HepG2 (cell line): ENCODE measurements at regions not wholly inside any gene's neighbourhood (a gene's known extent, or its start where the extent isn't known, plus 50 kb on each side); places are given as distances from the start of the nearest gene placed in this dataset.

Source experiments
- ATAC-seq: fragments of 200-7000 bp; cut with Tn5 transposase; 3 replicates; pipeline ENCODE4 v1.9.1; 2020; ENCODE audit warnings: mild to moderate bottlenecking, moderate library complexity
- BruUV-seq: library from RNA; stranded (reverse); fragments of 400-500 nt; replicated peaks from 2 replicates; lab custom pipeline; 2021; lab: Mats Ljungman, UMichigan
- CTCF ChIA-PET: fragments of 300-600 bp; formaldehyde crosslinking; extraction: SDS; loops from one replicate; lab custom pipeline; 2021; ENCODE audit warnings: low total read pairs, inconsistent platforms, low intra/inter-chr PET ratio; lab: Yijun Ruan, JAX
- POLR2A ChIA-PET: fragments of 350-600 bp; sonication (Branson Sonifier 250); formaldehyde crosslinking; loops from one replicate; lab custom pipeline; 2020; ENCODE audit warnings: antibody characterized with exemption, inconsistent platforms; lab: Yijun Ruan, JAX
- DNase-seq: peaks from one replicate; pipeline ENCODE4 v3.0.0-alpha.2; 2015; ENCODE audit warnings: low spot score
- FAIRE-seq: peaks from 3 replicates; lab custom pipeline; 2011; peaks lifted over from hg19 to GRCh38; lab: Jason Lieb, UNC
- H2AFZ ChIP-seq: one replicate; pipeline ENCODE4 v1.6.1; 2011; ENCODE audit warnings: low read length, inconsistent platforms
- H3K27ac ChIP-seq: fragments of 300-600 bp; 3 replicates; pipeline ENCODE4 v1.8.0; 2011; ENCODE audit warnings: mixed run types, mild to moderate bottlenecking, mixed read lengths, low read length, inconsistent platforms; ENCODE audit not compliant: insufficient read depth; ENCODE audit errors: extremely low read length
- H3K27me3 ChIP-seq, 2 experiments: fragments of 200-600 bp in 1 of 2; 2 replicates in 1 of 2; 3 replicates in 1 of 2; pipeline versions ENCODE4 v1.6.0 to v1.8.0; 2011; ENCODE audit warnings: low read length in 2 of 2, mild to moderate bottlenecking in 2 of 2, moderate library complexity in 2 of 2, inconsistent platforms in 1 of 2; ENCODE audit not compliant: insufficient read depth in 2 of 2, control insufficient read depth in 1 of 2
- H3K36me3 ChIP-seq, 2 experiments: fragments of 200-600 bp in 1 of 2; replicated peaks in 1 of 2; 2 replicates in 1 of 2; 3 replicates in 1 of 2; pipeline versions ENCODE4 v1.5.1 to v1.8.0; 2011; ENCODE audit warnings: low read length in 2 of 2, inconsistent platforms in 1 of 2; ENCODE audit not compliant: insufficient read depth in 2 of 2, control insufficient read depth in 1 of 2
- H3K4me1 ChIP-seq: 2 replicates; pipeline ENCODE4 v1.5.1; 2012; ENCODE audit warnings: low read length, inconsistent platforms; ENCODE audit not compliant: insufficient read depth
- H3K4me2 ChIP-seq: 2 replicates; pipeline ENCODE4 v1.6.0; 2011; ENCODE audit warnings: low read depth, low read length, inconsistent platforms
- H3K4me3 ChIP-seq, 3 experiments: fragments of 200-600 bp in 1 of 3; sonication (generic), shearing (Covaris generic) in 1 of 3; replicated peaks in 1 of 3; 2 replicates each; pipeline ENCODE4 v1.5.1; 2011 to 2016; ENCODE audit warnings: low read length in 3 of 3, inconsistent platforms in 2 of 3, low read depth in 2 of 3, mild to moderate bottlenecking in 2 of 3, control low read depth in 1 of 3, mixed read lengths in 1 of 3; ENCODE audit not compliant: insufficient read depth in 1 of 3
- H3K79me2 ChIP-seq: one replicate; pipeline ENCODE4 v1.6.1; 2011; ENCODE audit warnings: low read length, inconsistent platforms; ENCODE audit not compliant: insufficient read depth
- H3K9ac ChIP-seq: 2 replicates; pipeline ENCODE4 v1.6.0; 2011; ENCODE audit warnings: mild to moderate bottlenecking, low read depth, low read length, inconsistent platforms; ENCODE audit not compliant: insufficient read depth
- H3K9me3 ChIP-seq: 2 replicates; pipeline ENCODE4 v1.5.1; 2012; ENCODE audit warnings: mild to moderate bottlenecking, low read length
- H4K20me1 ChIP-seq: 2 replicates; pipeline ENCODE4 v1.6.0; 2011; ENCODE audit warnings: inconsistent platforms, mild to moderate bottlenecking, low read length, moderate library complexity; ENCODE audit not compliant: insufficient read depth
- ELF3 ChIP-seq: IDR thresholded peaks from 2 replicates; pipeline ENCODE4 v1.6.1; 2016; ENCODE audit warnings: missing genetic modification reagents, missing compliant biosample characterization
- HCFC1 ChIP-seq: fragments of 150-350 bp; IDR thresholded peaks from 2 replicates; pipeline ENCODE4 v1.6.1; 2014; ENCODE audit warnings: low read depth, low read length
- KAT8 ChIP-seq: IDR thresholded peaks from 2 replicates; pipeline ENCODE4 v1.6.1; 2016; ENCODE audit warnings: missing genetic modification reagents, missing compliant biosample characterization
- MAFF ChIP-seq: IDR thresholded peaks from 2 replicates; pipeline ENCODE4 v1.6.1; 2011; ENCODE audit warnings: low read depth, low read length, improper control_type of control experiment
- MAFK ChIP-seq, 2 experiments: IDR thresholded peaks in 1 of 2; conservative IDR thresholded peaks in 1 of 2; 2 replicates each; pipeline ENCODE4 v1.6.1; 2011; ENCODE audit warnings: improper control_type of control experiment in 2 of 2, low read length in 2 of 2
- MBNL3 ChIP-seq: fragments of 250-450 bp; sonication (Bioruptor Pico); conservative IDR thresholded peaks from 2 replicates; pipeline ENCODE4 v1.8.0; 2022; ENCODE audit warnings: mild to moderate bottlenecking, inconsistent platforms
- MED8 ChIP-seq: sonication (generic); formaldehyde crosslinking; IDR thresholded peaks from 2 replicates; pipeline ENCODE4 v1.8.1; 2023; ENCODE audit warnings: mild to moderate bottlenecking, missing genetic modification reagents; ENCODE audit not compliant: insufficient replicate concordance
- REST ChIP-seq, 2 experiments: IDR thresholded peaks; 2 replicates each; pipeline ENCODE4 v1.6.1; 2011 to 2012; ENCODE audit warnings: low read length in 2 of 2, borderline replicate concordance in 1 of 2, low read depth in 1 of 2, mild to moderate bottlenecking in 1 of 2, moderate library complexity in 1 of 2
- SMC3 ChIP-seq: IDR thresholded peaks from 2 replicates; pipeline ENCODE4 v1.6.1; 2011; ENCODE audit warnings: low read length, improper control_type of control experiment
- SP1 ChIP-seq, 2 experiments: fragments of 450-650 bp in 1 of 2; sonication (generic) in 1 of 2; formaldehyde crosslinking in 1 of 2; IDR thresholded peaks; 2 replicates each; pipeline versions ENCODE4 v1.4.0 to v1.6.1; 2016 to 2020; ENCODE audit warnings: missing genetic modification reagents in 1 of 2
- YY1 ChIP-seq: IDR thresholded peaks from 2 replicates; pipeline ENCODE4 v1.6.1; 2011; ENCODE audit warnings: low read length, low read depth, moderate library complexity, mild to moderate bottlenecking; ENCODE audit not compliant: insufficient read depth, insufficient replicate concordance
- ZNF580 ChIP-seq: IDR thresholded peaks from 2 replicates; pipeline ENCODE4 v1.6.1; 2016; ENCODE audit warnings: low read depth, borderline replicate concordance
- ZNF772 ChIP-seq: sonication (generic); formaldehyde crosslinking; IDR thresholded peaks from 2 replicates; pipeline ENCODE4 v1.5.0; 2020; ENCODE audit warnings: mild to moderate bottlenecking, missing genetic modification reagents
- WGBS: methylation state at CpG from one replicate; pipeline ENCODE4 v1.1.6; 2017; ENCODE audit warnings: low lambda C conversion rate; 5-methylcytosine and 5-hydroxymethylcytosine counted together
- in situ Hi-C: cut with HindIII; loops from 2 replicates; pipeline ENCODE4 v1.10.0; 2017; ENCODE audit warnings: low pct_unique_long_range_greater_than_20kb; ENCODE audit not compliant: extremely low pct_ligation_motif_present
- intact Hi-C: fragments of 100-400 bp; cut with micrococcal nuclease; formaldehyde crosslinking; loops from one replicate; pipeline ENCODE4 v1.10.0; 2022; ENCODE audit not compliant: unreplicated experiment

GRCh38 chr2:166812166-166812891, 76.0 kb upstream of the XIRP2 start:
- Histone ChIP-seq H3K4me1 (no peaks in the 10 kb centered on the region), H3K4me3 (no peak overlapping the region), H3K79me2 (no peaks in the 10 kb centered on the region), H3K27ac (no peak overlapping the region), H3K36me3 (no peaks in the 10 kb centered on the region), H3K4me2 (no peak overlapping the region), H3K9ac (no peak overlapping the region), H2AFZ (no peak overlapping the region), H3K27me3 (no peaks in the 10 kb centered on the region), H3K9me3 (no peaks in the 10 kb centered on the region), H4K20me1 (no peaks in the 10 kb centered on the region)
- ATAC-seq, result no peak
- in situ Hi-C loops, result no loop called here
- no TSS peak for BruUV-seq
- TF ChIP-seq ZNF772 (no peak), MAFK (conservative IDR thresholded peaks at IDR 0.05 in 1 of 2, IDR thresholded peaks at IDR 0.05 in 1 of 2; ENCODE audit: low read length in 2 of 2) (peak; percentile 94), SP1 (IDR thresholded peaks at IDR 0.05) (no peak), SP1 (CRISPR knock-in tag; IDR thresholded peaks at IDR 0.05) (no peak), MBNL3 (CRISPR knock-in tag) (no peak), MED8 (CRISPR knock-in tag) (no peak), KAT8 (CRISPR knock-in tag) (no peak), MAFF (peak; percentile 89), HCFC1 (no peak)
- intact Hi-C loops, result no loop called here
- ChIA-PET CTCF (no interaction called here), POLR2A (no interaction called here)
- DNase-seq, result no peak
- no peak for FAIRE-seq
- 13% methylated on average over 5 of the region's 5 CpGs for WGBS

- 0 out of 2 replicates have a peak, but pooled peaks cover 4% of the 10 kb centered on the region for H3K9me3 ChIP-seq
- POLR2A ChIA-PET, result no interaction called here
- no peaks in the 10 kb centered on the region for H3K4me1 ChIP-seq
- intact Hi-C loops (loop anchor here (2.0 to 5.0 kb wide), 3 partner anchors 103 to 267 kb away; no protein-coding TSS in a partner anchor), in situ Hi-C loops (no loop called here)
- no peaks in the 10 kb centered on the region for H3K27me3 ChIP-seq
- no peaks in the 10 kb centered on the region for H3K79me2 ChIP-seq
- no peaks in the 10 kb centered on the region for H3K36me3 ChIP-seq
- H2AFZ ChIP-seq, result no peak overlapping the region
- 11% methylated on average over 2 of the region's 2 CpGs for WGBS
- H3K27ac ChIP-seq, result no peak overlapping the region
- CTCF ChIA-PET, result interaction anchor here (1.8 kb wide), 1 partner anchor 266 kb away, joined by 5 read pairs; no protein-coding TSS in a partner anchor
- no peaks in the 10 kb centered on the region for H4K20me1 ChIP-seq
- no peak overlapping the region for H3K4me3 ChIP-seq
- no peak overlapping the region for H3K4me2 ChIP-seq
- BruUV-seq, result no TSS peak
- no peak overlapping the region for H3K9ac ChIP-seq
- no peak for FAIRE-seq
- DNase-seq, result peak; percentile 24
- ATAC-seq, result peak; percentile 96
- TF ChIP-seq ZNF580 (CRISPR knock-in tag) (no peak), ELF3 (0 out of 2 replicates have a peak, but pooled peaks have one; percentile 28), SMC3 (peak; percentile 79), YY1 (peak; percentile 34), REST (IDR thresholded peaks at IDR 0.05; ENCODE audit: borderline replicate concordance in 1 of 2, low read depth in 1 of 2, low read length in 2 of 2) (0 out of 4 replicates have a peak, but pooled peaks of 1 of the 2 experiments have one; percentile 34)
Measured at GRCh38 chr2:166805753-166806152, 82.5 kb upstream of the XIRP2 start.
